H1 (cell line): ENCODE measurements at regions not wholly inside any gene's neighbourhood (a gene's known extent, or its start where the extent isn't known, plus 50 kb on each side); places are given as distances from the start of the nearest gene placed in this dataset.

Experiments
- CTCF ChIA-PET: fragments of 300-600 bp; sonication (Branson Sonifier 250); formaldehyde crosslinking; loops from one replicate; lab custom pipeline; 2021; ENCODE audit not compliant: partially characterized antibody; lab: Charles Lee
- POLR2A ChIA-PET: fragments of 300-600 bp; sonication (Branson Sonifier 250); formaldehyde crosslinking; loops from one replicate; lab custom pipeline; 2021; ENCODE audit warnings: inconsistent platforms; ENCODE audit not compliant: partially characterized antibody; lab: Charles Lee
- DNase-seq, 2 experiments: peaks; one replicate each; pipeline versions ENCODE4 v3.0.0 to v3.0.0-alpha.2; 2010 to 2022; ENCODE audit warnings: low spot score in 2 of 2, low read depth in 1 of 2, mixed read lengths in 1 of 2
- FAIRE-seq: peaks from 2 replicates; lab custom pipeline; 2011; peaks lifted over from hg19 to GRCh38; lab: Jason Lieb, UNC
- H2AFZ ChIP-seq: 2 replicates; pipeline ENCODE4 v1.8.1; 2012; ENCODE audit warnings: low read length, inconsistent platforms
- H2AK5ac ChIP-seq: 2 replicates; pipeline ENCODE4 v1.6.1; 2013; ENCODE audit warnings: low read depth, low read length
- H2BK120ac ChIP-seq: replicated peaks from 2 replicates; pipeline ENCODE3; 2013; ENCODE audit warnings: low read depth, low read length, inconsistent platforms
- H2BK12ac ChIP-seq: 2 replicates; pipeline ENCODE4 v1.6.1; 2013; ENCODE audit warnings: low read depth, low read length
- H2BK15ac ChIP-seq: 2 replicates; pipeline ENCODE4 v1.6.1; 2013; ENCODE audit warnings: low read length
- H2BK20ac ChIP-seq: 2 replicates; pipeline ENCODE4 v1.6.1; 2013; ENCODE audit warnings: low read length
- H2BK5ac ChIP-seq: 2 replicates; pipeline ENCODE4 v1.6.1; 2013; ENCODE audit warnings: low read depth, low read length
- H3K14ac ChIP-seq: 2 replicates; pipeline ENCODE4 v1.6.1; 2013; ENCODE audit warnings: inconsistent platforms; ENCODE audit not compliant: insufficient read length
- H3K18ac ChIP-seq: 2 replicates; pipeline ENCODE4 v1.6.1; 2013; ENCODE audit warnings: low read length; ENCODE audit errors: extremely low read depth
- H3K23ac ChIP-seq: 2 replicates; pipeline ENCODE4 v1.6.1; 2013; ENCODE audit warnings: inconsistent platforms; ENCODE audit not compliant: insufficient read length
- H3K23me2 ChIP-seq: 2 replicates; pipeline ENCODE4 v1.6.1; 2013; ENCODE audit warnings: low read depth, low read length
- H3K27ac ChIP-seq: 2 replicates; pipeline ENCODE4 v1.6.1; 2011; ENCODE audit warnings: low read depth, low read length, inconsistent platforms
- H3K27me3 ChIP-seq, 4 experiments: replicated peaks in 1 of 4; 1 replicate in 1 of 4; 2 replicates in 3 of 4; pipeline versions ENCODE4 v1.6.1 to v1.8.1; 2011 to 2013; ENCODE audit warnings: low read length in 3 of 4, mild to moderate bottlenecking in 3 of 4, inconsistent platforms in 2 of 4, mixed read lengths in 2 of 4, moderate library complexity in 1 of 4; ENCODE audit not compliant: control insufficient read depth in 3 of 4, insufficient read depth in 3 of 4; ENCODE audit errors: extremely low read depth in 1 of 4
- H3K36me3 ChIP-seq, 4 experiments: 2 replicates each; pipeline versions ENCODE4 v1.6.1 to v1.8.1; 2011 to 2013; ENCODE audit warnings: mild to moderate bottlenecking in 4 of 4, low read length in 3 of 4, moderate library complexity in 2 of 4, control low read depth in 1 of 4, inconsistent platforms in 1 of 4; ENCODE audit not compliant: insufficient read depth in 4 of 4, control insufficient read depth in 2 of 4
- H3K4ac ChIP-seq: replicated peaks from 2 replicates; pipeline ENCODE3; 2013; ENCODE audit warnings: low read length, low read depth, mixed read lengths, inconsistent platforms; ENCODE audit not compliant: insufficient read length
- H3K4me1 ChIP-seq, 4 experiments: replicated peaks in 1 of 4; 1 replicate in 1 of 4; 2 replicates in 3 of 4; pipeline versions ENCODE4 v1.6.1 to v1.8.1; 2011 to 2013; ENCODE audit warnings: low read length in 3 of 4, inconsistent platforms in 2 of 4, mixed read lengths in 1 of 4; ENCODE audit not compliant: insufficient read depth in 4 of 4, control insufficient read depth in 3 of 4
- H3K4me2 ChIP-seq, 2 experiments: 2 replicates each; pipeline versions ENCODE4 v1.6.1 to v1.8.1; 2011 to 2013; ENCODE audit warnings: low read depth in 2 of 2, low read length in 2 of 2, control low read depth in 1 of 2, inconsistent platforms in 1 of 2, mild to moderate bottlenecking in 1 of 2; ENCODE audit not compliant: insufficient read depth in 1 of 2
- H3K4me3 ChIP-seq, 4 experiments: fragments of 200-600, 300-600 bp in 1 of 4; sonication (generic), shearing (Covaris generic), sonication (Bioruptor Twin) in 1 of 4; 2 replicates each; pipeline versions ENCODE4 v1.5.1 to v1.8.1; 2011 to 2016; ENCODE audit warnings: low read length in 4 of 4, low read depth in 3 of 4, control low read depth in 2 of 4, inconsistent platforms in 2 of 4, mild to moderate bottlenecking in 2 of 4, mixed read lengths in 1 of 4, moderate library complexity in 1 of 4; ENCODE audit not compliant: insufficient read depth in 2 of 4; ENCODE audit errors: extremely low read depth in 1 of 4
- H3K56ac ChIP-seq: replicated peaks from 2 replicates; pipeline ENCODE3; 2013; ENCODE audit warnings: low read depth, mild to moderate bottlenecking, mixed read lengths, low read length, inconsistent platforms; ENCODE audit not compliant: insufficient read length
- H3K79me1 ChIP-seq: 2 replicates; pipeline ENCODE4 v1.6.1; 2013; ENCODE audit warnings: low read depth, low read length, control low read depth
- H3K79me2 ChIP-seq, 2 experiments: 2 replicates each; pipeline versions ENCODE4 v1.6.1 to v1.8.1; 2012 to 2013; ENCODE audit warnings: low read length in 2 of 2, mild to moderate bottlenecking in 2 of 2, inconsistent platforms in 1 of 2; ENCODE audit not compliant: insufficient read depth in 2 of 2, control insufficient read depth in 1 of 2
- H3K9ac ChIP-seq, 4 experiments: replicated peaks in 1 of 4; 1 replicate in 1 of 4; 2 replicates in 3 of 4; pipeline versions ENCODE4 v1.6.1 to v1.8.1; 2011 to 2013; ENCODE audit warnings: low read depth in 3 of 4, low read length in 3 of 4, control low read depth in 2 of 4, mild to moderate bottlenecking in 2 of 4, moderate library complexity in 2 of 4, inconsistent platforms in 1 of 4; ENCODE audit errors: extremely low read depth in 1 of 4
- H3K9me3 ChIP-seq, 2 experiments: 2 replicates each; pipeline versions ENCODE4 v1.6.1 to v1.8.1; 2012 to 2013; ENCODE audit warnings: mild to moderate bottlenecking in 2 of 2, moderate library complexity in 2 of 2, control low read depth in 1 of 2, inconsistent platforms in 1 of 2, low read depth in 1 of 2, low read length in 1 of 2, mixed read lengths in 1 of 2; ENCODE audit not compliant: insufficient read depth in 2 of 2
- H4K20me1 ChIP-seq, 2 experiments: replicated peaks in 1 of 2; 2 replicates each; pipeline versions ENCODE3 to v1.8.1; 2011 to 2013; ENCODE audit warnings: inconsistent platforms in 2 of 2, low read length in 2 of 2, mild to moderate bottlenecking in 1 of 2; ENCODE audit not compliant: insufficient read depth in 2 of 2, control insufficient read depth in 1 of 2
- H4K5ac ChIP-seq: 2 replicates; pipeline ENCODE4 v1.6.1; 2013; ENCODE audit warnings: low read length, low read depth, mixed read lengths, inconsistent platforms; ENCODE audit not compliant: insufficient read length
- H4K8ac ChIP-seq: 2 replicates; pipeline ENCODE4 v1.8.0; 2013; ENCODE audit warnings: mild to moderate bottlenecking, moderate library complexity, low read length, inconsistent platforms; ENCODE audit not compliant: insufficient read depth; ENCODE audit errors: extremely low read depth
- H4K91ac ChIP-seq: replicated peaks from 2 replicates; pipeline ENCODE3; 2013; ENCODE audit warnings: low read length, mixed read lengths, inconsistent platforms; ENCODE audit not compliant: insufficient read length
- BACH1 ChIP-seq: IDR thresholded peaks from 2 replicates; pipeline ENCODE4 v1.6.1; 2012; ENCODE audit warnings: low read length, improper control_type of control experiment
- BRCA1 ChIP-seq: IDR thresholded peaks from 2 replicates; pipeline ENCODE4 v1.6.1; 2012; ENCODE audit warnings: low read depth, low read length, improper control_type of control experiment
- CBX8 ChIP-seq: fragments of 300-800, 300-1000 bp; sonication (generic); IDR thresholded peaks from 2 replicates; pipeline ENCODE4 v1.7.1; 2016; ENCODE audit warnings: low read depth, low read length, borderline replicate concordance
- CEBPB ChIP-seq: IDR thresholded peaks from 2 replicates; pipeline ENCODE4 v1.6.1; 2012; ENCODE audit warnings: low read depth, low read length
- CHD2 ChIP-seq: IDR thresholded peaks from 2 replicates; pipeline ENCODE4 v1.6.1; 2012; ENCODE audit warnings: low read length, improper control_type of control experiment
- EP300 ChIP-seq, 2 experiments: IDR thresholded peaks; 1 replicate in 1 of 2; 2 replicates in 1 of 2; pipeline ENCODE4 v1.6.1; 2011 to 2012; ENCODE audit warnings: low read depth in 2 of 2, low read length in 2 of 2, mild to moderate bottlenecking in 2 of 2, borderline replicate concordance in 1 of 2, inconsistent platforms in 1 of 2, moderate library complexity in 1 of 2
- GABPA ChIP-seq: IDR thresholded peaks from 2 replicates; pipeline ENCODE4 v1.6.1; 2011; ENCODE audit warnings: mild to moderate bottlenecking, low read length, moderate library complexity, borderline replicate concordance; ENCODE audit not compliant: insufficient read depth
- HDAC2 ChIP-seq, 2 experiments: fragments of 300-600 bp in 1 of 2; sonication (generic) in 1 of 2; IDR thresholded peaks; 2 replicates each; pipeline ENCODE4 v1.6.1; 2011 to 2012; ENCODE audit warnings: low read depth in 2 of 2, low read length in 2 of 2, mild to moderate bottlenecking in 2 of 2, moderate library complexity in 2 of 2, borderline replicate concordance in 1 of 2, inconsistent platforms in 1 of 2
- KDM1A ChIP-seq: fragments of 200-600, 300-600 bp; sonication (generic); IDR thresholded peaks from 2 replicates; pipeline ENCODE4 v1.7.1; 2016; ENCODE audit warnings: mild to moderate bottlenecking, low read length, borderline replicate concordance
- POLR2AphosphoS5 ChIP-seq: IDR thresholded peaks from 2 replicates; pipeline ENCODE4 v1.6.1; 2011; ENCODE audit warnings: low read depth, low read length
- RBBP5 ChIP-seq: IDR thresholded peaks from 2 replicates; pipeline ENCODE4 v1.7.1; 2012; ENCODE audit warnings: low read depth, mild to moderate bottlenecking, inconsistent platforms, low read length, moderate library complexity, borderline replicate concordance
- SIRT6 ChIP-seq: IDR thresholded peaks from one replicate; pipeline ENCODE4 v1.7.1; 2012; ENCODE audit warnings: low read length, inconsistent platforms
- SIX5 ChIP-seq: IDR thresholded peaks from 2 replicates; pipeline ENCODE4 v1.6.1; 2011; ENCODE audit warnings: mild to moderate bottlenecking, low read depth, low read length
- SP2 ChIP-seq: IDR thresholded peaks from 2 replicates; pipeline ENCODE4 v1.6.1; 2012; ENCODE audit warnings: mild to moderate bottlenecking, low read length, inconsistent platforms
- TEAD4 ChIP-seq: IDR thresholded peaks from 2 replicates; pipeline ENCODE4 v1.6.1; 2012; ENCODE audit warnings: low read depth, low read length, inconsistent platforms, mixed read lengths
- YY1 ChIP-seq: IDR thresholded peaks from 2 replicates; pipeline ENCODE4 v1.6.1; 2011; ENCODE audit warnings: low read depth, mild to moderate bottlenecking, low read length
- WGBS, 2 experiments: shearing (Covaris generic) in 1 of 2; methylation state at CpG; one replicate each; pipeline versions ENCODE4 v1.1.6 to v1.1.7; 2013 to 2015; ENCODE audit warnings: low lambda C conversion rate in 2 of 2, mixed read lengths in 2 of 2, inconsistent platforms in 1 of 2, low coverage in 1 of 2, missing lambda C conversion rate in 1 of 2; ENCODE audit not compliant: insufficient replicate concordance in 2 of 2, insufficient coverage in 1 of 2, insufficient read length in 1 of 2; ENCODE audit errors: extremely low coverage in 1 of 2, missing lambda C conversion rate in 1 of 2; 5-methylcytosine and 5-hydroxymethylcytosine counted together
- TF ChIP-seq, protein P1 (sequence below): IDR thresholded peaks from 2 replicates; pipeline ENCODE4 v1.6.1; 2012; ENCODE audit warnings: inconsistent platforms

GRCh38 chr9:115765060-115765459 lies 388.5 kb upstream of the PAPPA start:
- CTCF ChIA-PET, result no interaction called here
- no peak overlapping the region for H4K5ac ChIP-seq
- no peak overlapping the region for H4K91ac ChIP-seq
- no peak for FAIRE-seq
- no peak overlapping the region for H3K4ac ChIP-seq
- H2AFZ ChIP-seq, result no peak overlapping the region
- no peaks in the 10 kb centered on the region for H3K4me1 ChIP-seq
- H2BK5ac ChIP-seq, result no peak overlapping the region
- no peak overlapping the region for H2BK120ac ChIP-seq
- no peak overlapping the region for H2BK15ac ChIP-seq
- H3K9ac ChIP-seq, result no peak overlapping the region
- no peak overlapping the region for H3K23ac ChIP-seq
- H3K56ac ChIP-seq, result no peak overlapping the region
- no peak overlapping the region for H2AK5ac ChIP-seq
- H3K9me3 ChIP-seq, result no peaks in the 10 kb centered on the region
- WGBS, 2 experiments, result 91 to 100% methylated on average over 1 to 2 of the region's 2 CpGs
- no peaks in the 10 kb centered on the region for H3K79me1 ChIP-seq
- H2BK20ac ChIP-seq, result no peak overlapping the region
- no peak for DNase-seq
- H3K27me3 ChIP-seq, result no peaks in the 10 kb centered on the region
- no peaks in the 10 kb centered on the region for H3K79me2 ChIP-seq
- H3K18ac ChIP-seq, result no peak overlapping the region
- no peak overlapping the region for H3K4me2 ChIP-seq
- H3K4me3 ChIP-seq, result no peak overlapping the region
- no peak overlapping the region for H3K14ac ChIP-seq
- no peaks in the 10 kb centered on the region for H3K36me3 ChIP-seq
- H3K27ac ChIP-seq, result no peak overlapping the region
- H2BK12ac ChIP-seq, result no peak overlapping the region
- no peak overlapping the region for H4K8ac ChIP-seq
- no peaks in the 10 kb centered on the region for H3K23me2 ChIP-seq
- POLR2A ChIA-PET, result no interaction called here
- no peaks in the 10 kb centered on the region for H4K20me1 ChIP-seq
- TF ChIP-seq CBX8, result no peak
- no peak for TF ChIP-seq POLR2AphosphoS5
- no peak for TF ChIP-seq BRCA1
- TF ChIP-seq YY1, result no peak
- no peak for TF ChIP-seq BACH1
- TF ChIP-seq SP2, result no peak
- no peak for TF ChIP-seq SIX5
- no peak for TF ChIP-seq HDAC2 (IDR thresholded peaks at IDR 0.05; ENCODE audit: borderline replicate concordance in 1 of 2, low read depth in 2 of 2, low read length in 2 of 2)
- no peak for TF ChIP-seq RBBP5
- no peak for TF ChIP-seq SIRT6
- TF ChIP-seq KDM1A, result no peak
- TF ChIP-seq CHD2, result no peak
- TF ChIP-seq, protein P1, sequence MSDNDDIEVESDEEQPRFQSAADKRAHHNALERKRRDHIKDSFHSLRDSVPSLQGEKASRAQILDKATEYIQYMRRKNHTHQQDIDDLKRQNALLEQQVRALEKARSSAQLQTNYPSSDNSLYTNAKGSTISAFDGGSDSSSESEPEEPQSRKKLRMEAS, result no peak
- no peak for TF ChIP-seq GABPA
- no peak for TF ChIP-seq TEAD4
- no peak for TF ChIP-seq EP300 (IDR thresholded peaks at IDR 0.05; ENCODE audit: borderline replicate concordance in 1 of 2, low read depth in 2 of 2, low read length in 2 of 2)
- TF ChIP-seq CEBPB, result no peak
